C4-2B (cell line): ENCODE measurements at regions not wholly inside any gene's neighbourhood (a gene's known extent, or its start where the extent isn't known, plus 50 kb on each side); places are given as distances from the start of the nearest gene placed in this dataset.
A peak's percentile ranks its signal among the peaks of the same experiment; 100 is the strongest.

Experiments
- H3K27ac ChIP-seq: fragments of 450-650 bp; 2 replicates; pipeline ENCODE4 v1.5.1; 2017
- ZFX ChIP-seq: fragments of 450-650 bp; IDR thresholded peaks from 2 replicates; pipeline ENCODE4 v1.6.1; 2017
- TF ChIP-seq, protein P1 (sequence below): fragments of 450-650 bp; conservative IDR thresholded peaks from 2 replicates; pipeline ENCODE4 v1.5.1; 2017; ENCODE audit warnings: mild to moderate bottlenecking

- TF ChIP-seq, protein P1, sequence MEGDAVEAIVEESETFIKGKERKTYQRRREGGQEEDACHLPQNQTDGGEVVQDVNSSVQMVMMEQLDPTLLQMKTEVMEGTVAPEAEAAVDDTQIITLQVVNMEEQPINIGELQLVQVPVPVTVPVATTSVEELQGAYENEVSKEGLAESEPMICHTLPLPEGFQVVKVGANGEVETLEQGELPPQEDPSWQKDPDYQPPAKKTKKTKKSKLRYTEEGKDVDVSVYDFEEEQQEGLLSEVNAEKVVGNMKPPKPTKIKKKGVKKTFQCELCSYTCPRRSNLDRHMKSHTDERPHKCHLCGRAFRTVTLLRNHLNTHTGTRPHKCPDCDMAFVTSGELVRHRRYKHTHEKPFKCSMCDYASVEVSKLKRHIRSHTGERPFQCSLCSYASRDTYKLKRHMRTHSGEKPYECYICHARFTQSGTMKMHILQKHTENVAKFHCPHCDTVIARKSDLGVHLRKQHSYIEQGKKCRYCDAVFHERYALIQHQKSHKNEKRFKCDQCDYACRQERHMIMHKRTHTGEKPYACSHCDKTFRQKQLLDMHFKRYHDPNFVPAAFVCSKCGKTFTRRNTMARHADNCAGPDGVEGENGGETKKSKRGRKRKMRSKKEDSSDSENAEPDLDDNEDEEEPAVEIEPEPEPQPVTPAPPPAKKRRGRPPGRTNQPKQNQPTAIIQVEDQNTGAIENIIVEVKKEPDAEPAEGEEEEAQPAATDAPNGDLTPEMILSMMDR: no peak
- TF ChIP-seq ZFX: no peak
Measured at GRCh38 chr10:78429984-78430383, 396.3 kb downstream of the RPS24 start.

DNA sequence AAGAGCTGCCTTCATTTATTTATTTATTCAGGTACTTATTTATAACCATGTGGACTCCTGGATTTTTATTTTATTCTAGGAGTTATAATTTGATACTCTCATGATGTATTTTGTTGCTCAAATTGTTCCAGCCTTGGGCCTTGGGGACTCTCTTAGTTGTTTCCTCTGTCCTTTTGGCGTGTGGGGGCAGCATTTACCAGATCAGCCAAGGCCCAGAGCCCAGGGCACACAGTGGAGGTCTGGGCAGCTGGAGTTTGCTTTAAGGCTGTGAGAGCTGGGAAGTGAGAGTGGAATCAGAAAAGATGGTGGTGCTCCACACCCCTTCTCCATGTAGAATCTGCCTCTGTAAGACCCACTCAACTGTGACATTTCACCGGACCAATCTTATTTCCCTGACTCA is 398.9 kb downstream of the RPS24 start:
- H3K27ac ChIP-seq: peak overlapping the region; percentile 46
- TF ChIP-seq ZFX: no peak
- TF ChIP-seq, protein P1: no peak

More at GRCh38 chr10:78429984-78430383, 396.3 kb downstream of the RPS24 start:
- no peak overlapping the region for H3K27ac ChIP-seq

GRCh38 chr10:78433076-78433595 is 399.5 kb downstream of the RPS24 start:
- no peak for TF ChIP-seq ZFX
- TF ChIP-seq, protein P1: no peak
- peak overlapping the region; percentile 46 for H3K27ac ChIP-seq

- H3K27ac ChIP-seq: peak overlapping the region; percentile 46
- TF ChIP-seq ZFX: no peak
- TF ChIP-seq, protein P1: no peak
Measured at GRCh38 chr10:78433766-78434535, 400.3 kb downstream of the RPS24 start.

DNA sequence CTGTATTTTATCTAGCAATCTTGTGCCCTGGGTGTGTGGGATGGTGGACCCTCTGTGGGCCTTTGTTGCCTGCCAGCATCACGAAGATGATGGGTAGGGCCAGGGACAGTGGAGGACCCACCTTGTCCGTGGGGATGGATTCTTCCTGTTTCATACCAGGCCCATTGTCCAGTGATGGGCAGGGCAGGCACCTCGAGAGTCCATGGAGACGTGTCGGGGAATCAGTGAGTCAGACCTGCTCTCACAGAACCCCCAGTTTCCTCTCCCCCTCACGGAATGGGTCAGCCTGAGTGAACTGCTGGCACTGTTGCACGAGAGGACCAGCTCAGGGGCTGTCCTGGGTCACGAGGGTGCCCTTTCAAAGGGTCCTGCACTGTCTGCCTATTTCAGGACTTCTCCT is 401.2 kb downstream of the RPS24 start:
- H3K27ac ChIP-seq: peak overlapping the region; percentile 46
- TF ChIP-seq ZFX: no peak
- TF ChIP-seq, protein P1: no peak

DNA sequence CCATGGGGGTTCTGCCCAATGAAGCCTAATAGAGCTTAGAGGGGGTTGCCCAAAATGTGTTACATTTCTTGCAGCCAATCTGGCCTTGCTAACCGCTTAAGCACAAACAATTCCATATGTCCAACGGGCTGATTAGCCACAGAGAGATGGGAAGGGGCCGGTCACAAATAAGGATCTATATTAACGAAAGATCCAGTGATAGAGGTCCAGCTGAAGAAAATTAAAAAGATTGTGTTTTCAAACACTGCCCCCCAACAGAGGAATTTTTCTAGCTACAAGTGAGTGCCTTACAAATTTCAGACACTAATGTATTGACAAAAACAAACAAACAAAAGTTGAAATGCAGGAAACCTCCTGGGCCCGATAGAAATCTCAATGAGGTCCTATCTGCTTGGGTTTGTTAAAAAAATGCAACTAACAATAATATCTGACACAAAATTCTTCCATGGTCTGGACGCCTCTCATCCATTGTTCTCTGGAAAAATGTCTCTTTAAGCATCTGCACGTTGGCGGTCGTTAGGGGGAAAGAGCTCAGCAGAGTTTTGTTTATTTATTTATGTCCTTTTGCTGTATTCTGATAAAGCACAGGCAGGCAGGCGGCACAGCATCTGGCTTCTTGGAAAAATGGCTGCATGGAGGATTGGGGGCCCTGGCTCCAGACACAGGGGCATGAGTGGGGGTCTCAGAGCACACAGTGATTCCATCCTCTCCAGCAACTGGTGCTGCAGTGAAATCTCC is 402.0 kb downstream of the RPS24 start:
- TF ChIP-seq ZFX: no peak
- TF ChIP-seq, protein P1: no peak

DNA sequence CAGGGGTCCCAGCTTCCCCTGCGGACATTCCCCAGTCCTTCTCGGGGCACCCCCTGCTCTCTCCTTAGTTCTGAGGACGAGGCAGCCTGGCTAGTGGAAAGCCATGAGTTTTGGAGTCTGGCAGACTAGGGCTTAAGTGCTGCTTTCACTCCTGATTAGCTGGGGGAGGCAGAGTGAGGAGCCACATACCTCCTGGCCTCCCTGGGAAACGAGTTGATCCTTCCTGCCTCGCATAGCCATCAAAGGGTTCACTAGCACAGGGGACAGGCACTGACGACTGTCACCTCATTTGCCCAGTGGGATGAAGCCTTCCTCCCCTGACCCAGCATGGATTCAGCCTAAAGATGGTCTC is 402.5 kb downstream of the RPS24 start:
- no peak overlapping the region for H3K27ac ChIP-seq
- TF ChIP-seq, protein P1: no peak
- no peak for TF ChIP-seq ZFX

More for the DNA sequence above, 402.0 kb downstream of the RPS24 start:
- peak overlapping the region; percentile 46; the same call in 1 of the 2 replicates for H3K27ac ChIP-seq
